Osteocyte (in vitro differentiated cells): ENCODE measurements at regions not wholly inside any gene's neighbourhood (a gene's known extent, or its start where the extent isn't known, plus 50 kb on each side); places are given as distances from the start of the nearest gene placed in this dataset.

Experiments
- DNase-seq: peaks from one replicate; pipeline ENCODE4 v3.0.0; 2021; ENCODE audit warnings: mixed read lengths; ENCODE audit not compliant: unreplicated experiment; ENCODE audit errors: extremely low spot score
- H3K27ac Mint-ChIP-seq: one replicate; pipeline ENCODE4 v1.8.0; 2021; ENCODE audit warnings: mild to moderate bottlenecking, mixed read lengths; ENCODE audit not compliant: unreplicated experiment
- H3K27me3 Mint-ChIP-seq: one replicate; pipeline ENCODE4 v1.8.0; 2021; ENCODE audit warnings: mixed read lengths; ENCODE audit not compliant: unreplicated experiment
- H3K36me3 Mint-ChIP-seq: one replicate; pipeline ENCODE4 v1.8.0; 2021; ENCODE audit warnings: mixed read lengths; ENCODE audit not compliant: unreplicated experiment
- H3K4me1 Mint-ChIP-seq: one replicate; pipeline ENCODE4 v1.8.0; 2021; ENCODE audit warnings: mixed read lengths; ENCODE audit not compliant: unreplicated experiment
- H3K4me3 Mint-ChIP-seq: one replicate; pipeline ENCODE4 v1.8.0; 2021; ENCODE audit warnings: mild to moderate bottlenecking, moderate library complexity, mixed read lengths; ENCODE audit not compliant: unreplicated experiment
- H3K9me3 Mint-ChIP-seq: one replicate; pipeline ENCODE4 v1.8.0; 2021; ENCODE audit warnings: mixed read lengths; ENCODE audit not compliant: unreplicated experiment
- TF ChIP-seq, protein P1 (sequence below): fragments of 200-600 bp; sonication (generic); IDR thresholded peaks from 2 replicates; pipeline ENCODE4 v1.5.0; 2021; ENCODE audit warnings: antibody characterized with exemption, mild to moderate bottlenecking, moderate library complexity

DNA sequence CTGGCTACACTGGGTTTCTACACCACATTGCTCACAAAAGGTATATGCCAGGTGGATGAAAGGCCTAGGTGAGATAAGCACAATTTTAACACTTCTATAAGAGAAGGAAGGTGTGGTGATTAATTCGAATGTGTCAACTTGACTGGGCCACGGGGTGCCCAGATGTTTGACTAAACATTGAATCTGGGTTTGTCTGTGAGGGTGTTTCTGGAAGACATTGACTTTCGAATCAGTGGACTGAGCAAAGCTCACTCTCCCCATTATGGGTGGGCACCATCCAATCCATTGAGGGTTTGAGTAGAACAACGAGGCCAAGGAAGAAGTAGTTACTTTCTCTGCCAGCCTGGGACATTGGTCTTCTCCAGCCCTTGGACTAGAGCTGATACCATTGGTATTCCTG lies 78.2 kb upstream of the COL5A1 start:
- Mint-ChIP-seq H3K9me3 (peaks cover 4% of the 10 kb centered on the region), H3K27me3 (no peaks in the 10 kb centered on the region), H3K27ac (no peak overlapping the region), H3K4me3 (no peak overlapping the region), H3K36me3 (peaks cover 3% of the 10 kb centered on the region), H3K4me1 (peaks cover 8% of the 10 kb centered on the region)
- DNase-seq, result peak; percentile 42
- TF ChIP-seq, protein P1, sequence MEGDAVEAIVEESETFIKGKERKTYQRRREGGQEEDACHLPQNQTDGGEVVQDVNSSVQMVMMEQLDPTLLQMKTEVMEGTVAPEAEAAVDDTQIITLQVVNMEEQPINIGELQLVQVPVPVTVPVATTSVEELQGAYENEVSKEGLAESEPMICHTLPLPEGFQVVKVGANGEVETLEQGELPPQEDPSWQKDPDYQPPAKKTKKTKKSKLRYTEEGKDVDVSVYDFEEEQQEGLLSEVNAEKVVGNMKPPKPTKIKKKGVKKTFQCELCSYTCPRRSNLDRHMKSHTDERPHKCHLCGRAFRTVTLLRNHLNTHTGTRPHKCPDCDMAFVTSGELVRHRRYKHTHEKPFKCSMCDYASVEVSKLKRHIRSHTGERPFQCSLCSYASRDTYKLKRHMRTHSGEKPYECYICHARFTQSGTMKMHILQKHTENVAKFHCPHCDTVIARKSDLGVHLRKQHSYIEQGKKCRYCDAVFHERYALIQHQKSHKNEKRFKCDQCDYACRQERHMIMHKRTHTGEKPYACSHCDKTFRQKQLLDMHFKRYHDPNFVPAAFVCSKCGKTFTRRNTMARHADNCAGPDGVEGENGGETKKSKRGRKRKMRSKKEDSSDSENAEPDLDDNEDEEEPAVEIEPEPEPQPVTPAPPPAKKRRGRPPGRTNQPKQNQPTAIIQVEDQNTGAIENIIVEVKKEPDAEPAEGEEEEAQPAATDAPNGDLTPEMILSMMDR, result no peak

DNA sequence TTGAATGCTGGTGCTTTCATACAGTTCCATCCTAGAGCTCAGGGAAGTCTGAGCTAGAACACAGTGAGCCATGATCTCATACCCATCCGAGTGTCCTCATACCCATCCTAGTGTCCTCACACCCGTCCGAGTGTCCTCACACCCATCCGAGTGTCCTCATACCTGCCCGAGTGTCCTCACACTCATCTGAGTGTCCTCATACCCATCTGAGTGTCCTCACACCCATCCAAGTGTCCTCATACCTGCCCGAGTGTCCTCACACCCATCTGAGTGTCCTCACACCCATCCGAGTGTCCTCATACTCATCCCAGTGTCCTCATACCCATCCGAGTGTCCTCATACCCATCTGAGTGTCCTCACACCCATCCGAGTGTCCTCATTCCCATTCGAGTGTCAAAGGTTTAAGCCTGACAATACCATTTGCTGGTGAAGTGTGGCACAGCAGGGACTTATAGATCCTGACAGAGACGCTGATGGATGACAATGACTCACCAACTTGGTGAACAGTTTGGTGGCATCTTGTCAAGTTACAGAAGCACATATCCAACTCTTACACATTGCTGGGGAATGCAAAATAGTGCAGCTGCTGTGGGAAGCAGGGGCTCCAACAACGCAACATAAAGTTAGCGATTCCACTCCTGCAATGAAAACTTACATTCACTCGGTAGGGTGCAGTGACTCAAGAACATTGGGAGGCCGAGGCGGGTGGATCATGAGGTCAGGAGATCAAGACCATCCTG lies 77.0 kb upstream of the COL5A1 start:
- TF ChIP-seq, protein P1, result no peak
- Mint-ChIP-seq H3K27ac (no peak overlapping the region), H3K36me3 (peaks cover 3% of the 10 kb centered on the region), H3K27me3 (no peaks in the 10 kb centered on the region), H3K4me1 (peaks cover 16% of the 10 kb centered on the region), H3K9me3 (peaks cover 4% of the 10 kb centered on the region), H3K4me3 (no peak overlapping the region)
- no peak for DNase-seq

DNA sequence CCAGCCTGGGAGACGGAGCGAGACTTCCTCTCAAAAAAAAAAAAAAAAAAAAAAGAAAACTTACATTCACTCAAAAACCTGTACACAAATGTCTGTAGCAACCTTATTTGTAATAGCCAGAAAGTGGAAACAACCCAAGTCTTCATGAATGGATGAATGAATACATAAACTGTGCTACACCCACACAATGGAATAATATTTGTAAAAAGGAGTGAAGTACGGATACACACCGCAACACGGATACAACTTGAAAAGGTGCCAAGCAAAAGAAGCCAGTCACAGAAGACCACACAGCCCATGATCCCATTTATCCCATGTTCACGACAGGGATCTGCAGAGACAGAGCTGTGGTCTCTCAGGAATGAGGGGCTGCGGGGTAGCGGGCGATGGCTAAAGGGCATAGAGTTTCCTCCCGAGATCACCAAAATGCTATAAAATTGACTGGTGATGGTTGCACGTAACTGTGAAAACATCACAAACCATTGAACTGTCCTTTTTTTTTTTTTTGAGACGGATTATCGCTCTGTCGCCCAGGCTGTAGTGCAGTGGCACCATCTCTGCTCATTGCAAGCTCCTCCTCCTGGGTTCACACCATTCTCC lies 76.2 kb upstream of the COL5A1 start:
- H3K27ac Mint-ChIP-seq, result no peak overlapping the region
- H3K27me3 Mint-ChIP-seq, result no peaks in the 10 kb centered on the region
- peaks cover 20% of the 10 kb centered on the region for H3K4me1 Mint-ChIP-seq
- DNase-seq, result no peak
- peaks cover 4% of the 10 kb centered on the region for H3K9me3 Mint-ChIP-seq
- H3K4me3 Mint-ChIP-seq, result no peak overlapping the region
- TF ChIP-seq, protein P1, result no peak
- peaks cover 3% of the 10 kb centered on the region for H3K36me3 Mint-ChIP-seq

DNA sequence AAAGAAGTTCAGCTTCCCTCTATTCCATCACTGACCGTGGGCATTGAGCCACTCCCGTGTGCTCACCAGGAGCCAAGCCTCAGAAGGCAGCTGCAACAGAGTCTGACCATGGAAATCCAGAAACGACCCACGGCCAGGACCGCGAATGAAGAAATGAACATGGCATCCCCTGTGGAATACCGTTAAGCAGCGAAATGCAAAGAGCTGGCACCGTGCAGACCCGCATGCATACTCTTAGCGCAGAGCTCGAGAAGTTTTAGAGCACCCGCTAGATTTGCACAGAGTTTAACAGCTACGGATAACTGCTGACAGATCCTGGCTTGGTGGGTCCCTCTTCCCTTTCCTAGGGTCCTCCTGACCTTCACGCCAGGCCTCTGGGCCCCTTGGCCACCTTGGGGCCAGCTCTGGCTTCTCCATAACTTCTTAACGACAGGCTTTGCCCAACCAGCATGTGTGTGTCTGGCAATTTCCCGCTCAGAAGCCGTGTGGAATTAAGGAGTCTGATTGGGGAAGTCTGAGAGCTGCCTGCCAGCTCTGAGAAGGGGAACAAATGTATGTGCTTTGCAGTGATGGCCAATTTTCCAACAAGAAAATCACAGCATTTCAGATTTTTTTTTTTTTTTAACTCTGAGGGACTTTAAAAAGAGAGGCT lies 75.3 kb upstream of the COL5A1 start:
- Mint-ChIP-seq H3K27me3 (no peaks in the 10 kb centered on the region), H3K4me3 (no peak overlapping the region), H3K36me3 (peaks cover 3% of the 10 kb centered on the region), H3K4me1 (peaks cover 28% of the 10 kb centered on the region), H3K9me3 (peaks cover 4% of the 10 kb centered on the region), H3K27ac (no peak overlapping the region)
- TF ChIP-seq, protein P1, result no peak
- peak; percentile 60 for DNase-seq

DNA sequence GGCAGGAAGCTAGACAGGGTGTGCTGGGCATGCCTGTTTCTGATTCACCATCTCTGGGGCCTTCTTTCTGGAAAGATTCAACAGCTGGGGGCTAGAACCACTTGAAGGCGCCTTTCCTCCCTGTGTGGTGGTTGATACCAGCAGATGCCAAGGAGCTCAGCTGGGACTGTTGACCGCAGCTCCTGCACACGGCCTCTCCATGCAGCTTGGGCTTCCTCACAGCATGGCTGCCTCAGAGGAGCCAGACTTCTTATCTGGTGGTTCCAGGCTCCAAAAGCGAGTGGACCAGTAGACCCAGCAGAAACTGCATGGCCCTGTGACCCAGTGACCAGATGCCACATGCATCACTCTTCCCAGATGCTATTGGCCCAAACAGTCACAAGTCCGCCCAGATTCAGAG lies 74.7 kb upstream of the COL5A1 start:
- Mint-ChIP-seq H3K36me3 (peaks cover 3% of the 10 kb centered on the region), H3K4me3 (no peak overlapping the region), H3K27me3 (no peaks in the 10 kb centered on the region), H3K27ac (no peak overlapping the region), H3K9me3 (peaks cover 8% of the 10 kb centered on the region), H3K4me1 (peaks cover 32% of the 10 kb centered on the region)
- TF ChIP-seq, protein P1, result no peak
- DNase-seq, result peak; percentile 44
